Ectodermal cell (in vitro differentiated cells): ENCODE measurements at regions not wholly inside any gene's neighbourhood (a gene's known extent, or its start where the extent isn't known, plus 50 kb on each side); places are given as distances from the start of the nearest gene placed in this dataset.

Experiments
- H3K27ac ChIP-seq: 2 replicates; pipeline ENCODE4 v1.7.0; 2013; ENCODE audit warnings: mild to moderate bottlenecking, low read depth, low read length; ENCODE audit not compliant: insufficient read depth, poor library complexity, severe bottlenecking
- H3K27me3 ChIP-seq: 2 replicates; pipeline ENCODE4 v1.7.0; 2013; ENCODE audit warnings: mild to moderate bottlenecking, low read length; ENCODE audit not compliant: insufficient read depth, control insufficient read depth, poor library complexity, severe bottlenecking
- H3K36me3 ChIP-seq: one replicate; pipeline ENCODE4 v1.7.0; 2013; ENCODE audit warnings: low read length; ENCODE audit not compliant: control insufficient read depth, insufficient read depth
- H3K4me1 ChIP-seq: one replicate; pipeline ENCODE4 v1.7.0; 2013; ENCODE audit warnings: low read length; ENCODE audit not compliant: control insufficient read depth, insufficient read depth
- H3K4me3 ChIP-seq: 2 replicates; pipeline ENCODE4 v1.7.0; 2013; ENCODE audit warnings: low read depth, low read length, control low read depth; ENCODE audit not compliant: insufficient read depth
- H3K9me3 ChIP-seq: 2 replicates; pipeline ENCODE4 v1.7.0; 2013; ENCODE audit warnings: mild to moderate bottlenecking, low read length, moderate library complexity; ENCODE audit not compliant: control insufficient read depth
- WGBS, 2 experiments: methylation state at CpG; one replicate each; pipeline ENCODE4 v1.1.7; 2013; ENCODE audit warnings: missing lambda C conversion rate in 2 of 2; 5-methylcytosine and 5-hydroxymethylcytosine counted together

DNA sequence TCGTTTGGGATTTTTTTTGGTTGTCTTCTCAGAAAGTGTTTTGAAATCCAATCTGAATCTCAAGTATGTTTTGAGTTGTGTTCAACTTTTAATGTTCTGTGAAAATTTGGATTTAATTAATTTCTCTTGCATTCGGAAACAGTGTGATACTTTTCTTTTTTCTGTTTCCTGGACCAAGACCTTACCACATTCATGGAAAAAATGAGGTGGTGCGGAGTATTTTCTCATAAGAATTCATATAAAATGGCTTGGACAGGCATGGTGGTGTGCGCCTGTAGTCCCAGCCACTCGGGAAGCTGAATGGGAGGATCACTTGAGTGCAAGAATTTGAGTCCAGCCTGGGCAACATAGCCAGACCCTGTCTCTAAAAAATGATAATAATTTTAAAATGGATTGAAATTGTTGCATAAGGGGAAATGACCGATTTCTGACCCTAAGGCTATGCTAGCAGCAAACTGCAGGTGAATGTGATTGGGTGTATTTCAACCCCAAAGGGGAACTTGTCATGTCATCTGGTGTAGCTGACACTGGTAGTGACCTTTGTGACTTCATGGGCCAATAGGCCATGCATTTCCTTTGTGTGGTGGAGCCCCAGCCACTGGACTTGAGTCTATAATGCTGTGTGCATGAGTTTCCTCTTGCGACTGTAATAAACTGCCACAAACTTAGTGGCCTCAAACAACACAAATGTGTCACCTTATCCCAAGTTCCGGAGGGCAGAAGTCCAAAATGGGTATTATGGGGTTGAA lies 123.5 kb upstream of the RFLNA start:
- Histone ChIP-seq H3K4me1 (no peaks in the 10 kb centered on the region), H3K27me3 (no peaks in the 10 kb centered on the region), H3K36me3 (no peaks in the 10 kb centered on the region), H3K9me3 (no peaks in the 10 kb centered on the region), H3K4me3 (no peak overlapping the region), H3K27ac (no peak overlapping the region)
- 94 to 96% methylated on average over 8 of the region's 8 CpGs for WGBS, 2 experiments

DNA sequence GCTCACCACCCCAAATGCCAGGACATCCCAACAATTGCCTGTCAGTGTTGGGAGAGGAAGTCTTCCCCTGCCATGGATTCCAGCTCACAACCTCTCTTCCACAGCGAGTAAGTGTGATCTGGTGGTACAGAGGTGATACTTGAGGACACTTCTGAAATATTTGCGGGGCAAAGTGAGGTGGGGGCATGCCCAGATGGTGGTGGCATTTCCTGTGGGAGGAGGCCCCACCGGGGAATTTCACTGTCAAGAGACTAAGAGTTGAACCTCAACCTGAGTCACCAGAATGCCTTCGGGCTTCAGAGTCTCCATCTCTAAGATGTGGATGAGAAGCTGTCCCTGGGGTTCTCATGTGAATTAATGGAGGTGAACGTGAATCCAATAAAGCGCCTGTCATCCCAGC lies 122.3 kb upstream of the RFLNA start:
- H3K9me3 ChIP-seq: no peaks in the 10 kb centered on the region
- no peaks in the 10 kb centered on the region for H3K4me1 ChIP-seq
- WGBS, 2 experiments: 93 to 96% methylated on average over 6 of the region's 6 CpGs
- H3K27ac ChIP-seq: no peak overlapping the region
- H3K27me3 ChIP-seq: no peaks in the 10 kb centered on the region
- no peak overlapping the region for H3K4me3 ChIP-seq
- no peaks in the 10 kb centered on the region for H3K36me3 ChIP-seq

- 93% methylated on average over 7 of the region's 7 CpGs for WGBS, 2 experiments
- Histone ChIP-seq H3K36me3 (no peaks in the 10 kb centered on the region), H3K27ac (no peak overlapping the region), H3K4me1 (no peaks in the 10 kb centered on the region), H3K9me3 (no peaks in the 10 kb centered on the region), H3K4me3 (no peak overlapping the region), H3K27me3 (no peaks in the 10 kb centered on the region)
Observed at GRCh38 chr12:124173692-124174091, 121.2 kb upstream of the RFLNA start.

DNA sequence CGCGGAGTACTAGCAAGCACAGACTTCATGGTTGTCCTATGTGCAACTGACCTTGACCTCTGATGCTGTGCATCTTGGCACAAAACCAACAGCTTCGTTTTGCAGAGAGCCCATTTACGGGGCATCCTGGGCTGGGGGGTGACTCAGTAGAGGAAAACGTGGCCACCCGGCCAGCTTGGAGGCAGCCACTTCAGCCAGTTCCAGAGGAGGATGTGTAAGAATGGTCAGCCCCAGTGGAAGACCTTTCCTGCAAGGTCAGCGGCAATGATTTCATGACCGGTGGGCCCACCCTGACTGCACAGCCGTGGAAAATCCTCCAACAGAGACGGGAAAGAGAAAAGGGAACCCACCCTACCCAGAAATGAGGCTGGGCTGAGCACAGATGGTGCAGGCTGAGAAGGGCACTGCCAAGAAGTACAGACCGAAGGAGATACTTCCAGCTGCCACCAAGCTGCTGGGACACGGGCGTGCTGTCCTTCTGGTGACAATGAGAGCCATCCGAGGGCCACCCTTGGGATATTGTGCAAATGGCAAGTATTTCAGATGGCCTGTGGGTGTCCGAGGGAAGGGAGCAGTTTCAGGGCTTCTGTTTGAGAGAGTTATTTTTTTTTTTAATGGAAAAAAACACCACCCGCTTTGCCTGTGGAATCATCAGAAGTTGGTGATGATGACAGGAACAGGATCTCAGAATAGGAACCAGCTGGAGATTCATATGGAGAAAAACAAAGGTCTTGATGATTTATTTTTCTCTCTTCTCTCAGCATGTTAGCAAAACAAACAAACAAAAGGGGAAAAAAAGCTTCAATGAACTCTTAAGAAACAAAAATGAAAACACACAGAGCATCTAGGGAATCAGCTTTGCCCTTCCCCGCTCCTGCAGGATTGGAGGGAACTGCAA lies 120.2 kb upstream of the RFLNA start:
- Histone ChIP-seq H3K4me3 (no peak overlapping the region), H3K36me3 (no peaks in the 10 kb centered on the region), H3K27ac (no peak overlapping the region), H3K9me3 (no peaks in the 10 kb centered on the region), H3K4me1 (no peaks in the 10 kb centered on the region), H3K27me3 (no peaks in the 10 kb centered on the region)
- WGBS, 2 experiments: 94% methylated on average over 17 of the region's 17 CpGs

GRCh38 chr12:124175704-124176103 lies 119.2 kb upstream of the RFLNA start:
- Histone ChIP-seq H3K36me3 (no peaks in the 10 kb centered on the region), H3K27me3 (no peaks in the 10 kb centered on the region), H3K9me3 (no peaks in the 10 kb centered on the region), H3K4me3 (no peak overlapping the region), H3K4me1 (no peaks in the 10 kb centered on the region), H3K27ac (no peak overlapping the region)
- WGBS, 2 experiments: 91 to 93% methylated on average over 9 of the region's 9 CpGs

GRCh38 chr12:124177276-124177950 lies 117.5 kb upstream of the RFLNA start:
- 87 to 89% methylated on average over 10 of the region's 10 CpGs for WGBS, 2 experiments
- H3K27me3 ChIP-seq: no peaks in the 10 kb centered on the region
- H3K9me3 ChIP-seq: no peaks in the 10 kb centered on the region
- H3K27ac ChIP-seq: no peak overlapping the region
- H3K4me3 ChIP-seq: no peak overlapping the region
- H3K4me1 ChIP-seq: no peaks in the 10 kb centered on the region
- no peaks in the 10 kb centered on the region for H3K36me3 ChIP-seq

- no peaks in the 10 kb centered on the region for H3K9me3 ChIP-seq
- no peaks in the 10 kb centered on the region for H3K27me3 ChIP-seq
- H3K4me1 ChIP-seq: no peaks in the 10 kb centered on the region
- H3K36me3 ChIP-seq: no peaks in the 10 kb centered on the region
- H3K27ac ChIP-seq: no peak overlapping the region
- no peak overlapping the region for H3K4me3 ChIP-seq
- WGBS, 2 experiments: 88 to 90% methylated on average over 4 of the region's 5 CpGs
Observed at GRCh38 chr12:124177951-124178316, 117.0 kb upstream of the RFLNA start.

DNA sequence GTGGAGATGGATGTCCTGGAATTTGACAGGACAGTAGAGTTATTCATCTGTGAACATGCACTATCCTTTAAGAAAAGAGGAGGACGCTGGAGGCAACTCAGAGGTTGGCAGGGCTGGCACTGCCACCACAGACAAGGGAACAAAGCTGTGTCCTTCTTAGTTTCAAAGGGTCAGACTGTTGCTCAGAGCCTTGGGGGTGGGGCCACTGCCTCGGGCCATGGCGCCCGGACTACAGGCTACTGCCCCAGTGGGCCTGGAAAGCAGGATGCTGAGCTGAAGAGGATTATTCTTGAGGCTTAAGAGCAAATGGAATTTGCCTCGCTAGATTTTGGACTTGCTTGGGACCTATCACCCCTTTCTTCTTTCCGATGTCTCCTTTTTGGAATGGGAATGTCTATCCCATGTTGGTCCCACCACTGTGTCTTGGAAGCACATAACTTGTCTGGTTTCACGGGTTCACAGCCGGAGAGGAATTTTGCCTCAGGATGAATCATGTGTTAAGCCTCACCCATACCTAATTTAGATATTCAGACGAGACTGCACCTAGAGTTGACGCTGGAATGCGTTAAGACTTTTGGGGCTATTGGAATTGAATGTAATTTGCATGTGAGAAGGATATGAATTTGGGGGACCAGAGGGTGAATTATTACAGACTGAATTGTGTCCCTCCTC lies 114.8 kb upstream of the RFLNA start:
- Histone ChIP-seq H3K36me3 (no peaks in the 10 kb centered on the region), H3K4me3 (no peak overlapping the region), H3K27me3 (no peaks in the 10 kb centered on the region), H3K9me3 (no peaks in the 10 kb centered on the region), H3K4me1 (no peaks in the 10 kb centered on the region), H3K27ac (no peak overlapping the region)
- 91 to 93% methylated on average over 10 to 11 of the region's 11 CpGs for WGBS, 2 experiments

GRCh38 chr12:124183172-124183571 lies 111.7 kb upstream of the RFLNA start:
- H3K4me3 ChIP-seq: no peak overlapping the region
- WGBS, 2 experiments: 93 to 97% methylated on average over 2 of the region's 2 CpGs
- H3K27ac ChIP-seq: no peak overlapping the region
- H3K4me1 ChIP-seq: peaks cover 19% of the 10 kb centered on the region
- H3K27me3 ChIP-seq: no peaks in the 10 kb centered on the region
- H3K9me3 ChIP-seq: no peaks in the 10 kb centered on the region
- no peaks in the 10 kb centered on the region for H3K36me3 ChIP-seq
